ENCODE measurements at regions not wholly inside any gene's neighbourhood (a gene's known extent, or its start where the extent isn't known, plus 50 kb on each side); places are given as distances from the start of the nearest gene placed in this dataset.

GRCh38 chr11:11740836-11741235 is 100.9 kb upstream of the USP47 start:
- H3K4me1 ChIP-seq (ENCODE audit: control insufficient read depth, insufficient read depth, low read length, poor library complexity, severe bottlenecking), result no peaks in the 10 kb centered on the region
- no peak for DNase-seq
- no peak overlapping the region for H3K4me3 ChIP-seq (ENCODE audit: insufficient read depth, low read depth, low read length, poor library complexity, severe bottlenecking)
- H3K9me3 ChIP-seq (ENCODE audit: control insufficient read depth, low read length), result no peaks in the 10 kb centered on the region
- H3K27me3 ChIP-seq (replicated peaks; ENCODE audit: control insufficient read depth, insufficient read depth, low read length, poor library complexity, severe bottlenecking), result no peaks in the 10 kb centered on the region
- no peak overlapping the region for H3K27ac ChIP-seq (ENCODE audit: insufficient read depth, low read length, poor library complexity, severe bottlenecking)
- no peaks in the 10 kb centered on the region for H3K36me3 ChIP-seq (ENCODE audit: control insufficient read depth, insufficient read depth, low read length)

DNA sequence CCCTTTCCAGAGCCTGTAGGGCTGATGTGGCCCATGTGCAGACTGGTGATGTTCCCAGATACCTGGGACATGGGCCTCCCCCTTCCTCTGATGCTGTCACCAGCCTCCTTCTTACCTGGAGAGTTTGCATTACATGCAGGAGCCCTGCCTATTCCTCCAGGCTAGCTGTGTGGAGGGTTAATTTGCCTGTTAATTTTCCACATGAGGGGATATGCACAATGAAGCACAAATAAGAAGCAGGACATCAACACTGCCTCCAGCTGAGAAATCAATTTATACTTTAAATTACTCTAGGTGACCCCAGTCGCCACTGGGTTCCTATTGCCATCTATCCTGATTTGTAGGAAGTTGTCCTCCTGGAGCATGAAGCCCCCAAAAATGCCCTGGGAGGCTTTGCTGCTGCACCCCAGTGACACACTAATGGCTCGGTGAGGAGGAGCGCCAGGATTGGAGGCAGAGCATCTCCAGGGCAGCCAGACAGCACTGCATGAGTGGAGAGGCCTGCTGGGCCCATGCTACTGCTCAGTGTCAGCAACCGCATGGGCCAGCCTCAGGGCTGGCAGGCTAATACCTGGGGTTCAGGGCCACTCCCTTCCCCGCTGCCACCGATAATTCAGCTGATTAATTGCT is 101.6 kb upstream of the USP47 start:
- DNase-seq, result no peak
- Histone ChIP-seq H3K36me3 (ENCODE audit: control insufficient read depth, insufficient read depth, low read length) (no peaks in the 10 kb centered on the region), H3K4me1 (ENCODE audit: control insufficient read depth, insufficient read depth, low read length, poor library complexity, severe bottlenecking) (no peaks in the 10 kb centered on the region), H3K27me3 (replicated peaks; ENCODE audit: control insufficient read depth, insufficient read depth, low read length, poor library complexity, severe bottlenecking) (no peaks in the 10 kb centered on the region), H3K4me3 (ENCODE audit: insufficient read depth, low read depth, low read length, poor library complexity, severe bottlenecking) (no peak overlapping the region), H3K27ac (ENCODE audit: insufficient read depth, low read length, poor library complexity, severe bottlenecking) (no peak overlapping the region), H3K9me3 (ENCODE audit: control insufficient read depth, low read length) (no peaks in the 10 kb centered on the region)

- H3K4me1 ChIP-seq (ENCODE audit: control insufficient read depth, insufficient read depth, low read length, poor library complexity, severe bottlenecking), result no peaks in the 10 kb centered on the region
- H3K27me3 ChIP-seq (replicated peaks; ENCODE audit: control insufficient read depth, insufficient read depth, low read length, poor library complexity, severe bottlenecking), result no peaks in the 10 kb centered on the region
- H3K27ac ChIP-seq (ENCODE audit: insufficient read depth, low read length, poor library complexity, severe bottlenecking), result no peak overlapping the region
- no peaks in the 10 kb centered on the region for H3K9me3 ChIP-seq (ENCODE audit: control insufficient read depth, low read length)
- no peak for DNase-seq
- no peak overlapping the region for H3K4me3 ChIP-seq (ENCODE audit: insufficient read depth, low read depth, low read length, poor library complexity, severe bottlenecking)
- H3K36me3 ChIP-seq (ENCODE audit: control insufficient read depth, insufficient read depth, low read length), result no peaks in the 10 kb centered on the region
Observed at GRCh38 chr11:11738370-11738769, 103.4 kb upstream of the USP47 start.

DNA sequence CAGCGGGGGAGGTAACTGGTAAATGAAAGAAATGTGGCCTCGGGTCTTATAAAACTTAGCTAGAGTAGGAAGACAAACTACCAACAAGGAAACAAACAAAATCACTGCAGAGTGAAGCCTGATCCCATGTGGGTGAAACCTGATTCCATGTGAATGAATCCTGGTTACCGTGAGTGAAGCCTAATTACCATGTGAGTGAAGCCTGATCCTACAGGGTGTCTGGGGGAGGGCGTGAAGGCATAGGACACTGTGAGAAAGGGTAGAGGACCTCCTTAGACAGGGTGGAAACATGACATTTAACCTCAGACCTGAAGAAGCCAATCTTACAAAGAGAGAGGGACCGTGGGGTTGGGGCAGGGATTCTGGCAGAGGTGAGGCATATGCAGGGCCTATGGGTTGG is 106.2 kb upstream of the USP47 start:
- Histone ChIP-seq H3K4me3 (ENCODE audit: insufficient read depth, low read depth, low read length, poor library complexity, severe bottlenecking) (no peak overlapping the region), H3K27ac (ENCODE audit: insufficient read depth, low read length, poor library complexity, severe bottlenecking) (no peak overlapping the region), H3K36me3 (ENCODE audit: control insufficient read depth, insufficient read depth, low read length) (no peaks in the 10 kb centered on the region), H3K9me3 (ENCODE audit: control insufficient read depth, low read length) (no peaks in the 10 kb centered on the region), H3K4me1 (ENCODE audit: control insufficient read depth, insufficient read depth, low read length, poor library complexity, severe bottlenecking) (no peaks in the 10 kb centered on the region), H3K27me3 (replicated peaks; ENCODE audit: control insufficient read depth, insufficient read depth, low read length, poor library complexity, severe bottlenecking) (no peaks in the 10 kb centered on the region)
- no peak for DNase-seq

GRCh38 chr11:11733246-11733747 is 108.5 kb upstream of the USP47 start:
- Histone ChIP-seq H3K4me1 (ENCODE audit: control insufficient read depth, insufficient read depth, low read length, poor library complexity, severe bottlenecking) (no peaks in the 10 kb centered on the region), H3K9me3 (ENCODE audit: control insufficient read depth, low read length) (no peaks in the 10 kb centered on the region), H3K4me3 (ENCODE audit: insufficient read depth, low read depth, low read length, poor library complexity, severe bottlenecking) (no peak overlapping the region), H3K27me3 (replicated peaks; ENCODE audit: control insufficient read depth, insufficient read depth, low read length, poor library complexity, severe bottlenecking) (no peaks in the 10 kb centered on the region), H3K36me3 (ENCODE audit: control insufficient read depth, insufficient read depth, low read length) (no peaks in the 10 kb centered on the region), H3K27ac (ENCODE audit: insufficient read depth, low read length, poor library complexity, severe bottlenecking) (no peak overlapping the region)
- DNase-seq, result no peak

DNA sequence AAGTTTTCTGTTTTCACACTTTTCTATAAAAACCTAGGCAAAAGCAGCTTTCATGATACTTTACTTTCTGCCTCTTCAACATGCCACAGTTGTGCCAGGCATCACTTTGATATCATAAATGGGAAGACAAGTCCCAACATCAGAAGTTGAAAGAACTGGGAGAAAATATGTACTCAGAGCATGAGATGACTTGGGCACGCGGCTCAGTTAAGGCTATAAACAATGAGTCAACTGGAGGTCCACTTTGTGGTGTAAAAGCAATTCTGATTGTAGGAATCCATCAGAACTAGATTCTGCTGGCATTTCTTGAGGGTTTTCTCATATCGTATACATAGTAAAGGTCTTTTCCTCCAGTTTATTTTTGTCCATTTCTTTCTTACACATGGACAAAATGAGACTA is 109.7 kb upstream of the USP47 start:
- Histone ChIP-seq H3K4me1 (ENCODE audit: control insufficient read depth, insufficient read depth, low read length, poor library complexity, severe bottlenecking) (no peaks in the 10 kb centered on the region), H3K27ac (ENCODE audit: insufficient read depth, low read length, poor library complexity, severe bottlenecking) (no peak overlapping the region), H3K4me3 (ENCODE audit: insufficient read depth, low read depth, low read length, poor library complexity, severe bottlenecking) (no peak overlapping the region), H3K27me3 (replicated peaks; ENCODE audit: control insufficient read depth, insufficient read depth, low read length, poor library complexity, severe bottlenecking) (no peaks in the 10 kb centered on the region), H3K36me3 (ENCODE audit: control insufficient read depth, insufficient read depth, low read length) (no peaks in the 10 kb centered on the region), H3K9me3 (ENCODE audit: control insufficient read depth, low read length) (no peaks in the 10 kb centered on the region)
- DNase-seq, result no peak

DNA sequence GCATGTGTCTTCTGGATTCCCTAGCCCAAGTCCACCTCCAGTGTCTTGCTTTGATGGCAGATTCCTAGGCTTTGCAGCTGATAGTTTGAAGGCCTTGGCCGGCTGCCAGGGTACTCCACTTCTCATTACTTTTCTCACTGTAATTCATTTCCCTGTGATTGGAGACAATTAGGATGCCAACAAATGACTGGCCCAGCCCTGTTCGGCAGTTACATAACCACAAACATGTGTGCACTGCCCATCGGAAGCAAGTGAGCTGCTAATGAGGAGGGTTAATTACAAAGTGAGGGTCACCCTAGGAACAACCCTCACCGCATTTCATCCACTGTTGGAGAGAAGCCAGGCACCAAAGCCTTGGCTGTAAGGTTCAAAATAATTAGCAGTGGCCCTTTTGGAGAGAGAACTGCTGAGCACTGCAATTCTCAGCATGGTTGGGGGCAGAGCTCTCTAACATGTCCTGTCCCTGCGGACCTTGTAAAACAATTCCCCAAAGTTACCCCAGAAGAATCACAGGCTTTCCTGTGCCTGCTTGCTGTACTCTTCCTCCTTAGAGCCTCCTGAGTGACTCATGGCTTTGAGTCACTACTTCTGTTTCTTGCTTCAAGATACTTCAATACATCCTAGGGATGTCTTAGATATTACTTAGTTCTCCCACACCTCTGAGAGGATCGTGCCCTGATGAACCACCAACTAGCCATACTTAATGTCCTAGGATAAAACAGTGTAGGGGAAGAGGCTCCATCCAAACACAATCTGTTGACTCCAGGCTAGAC is 109.7 kb upstream of the GALNT18 start:
- no peak overlapping the region for H3K27ac ChIP-seq (ENCODE audit: insufficient read depth, low read length, poor library complexity, severe bottlenecking)
- H3K9me3 ChIP-seq (ENCODE audit: control insufficient read depth, low read length), result no peaks in the 10 kb centered on the region
- H3K4me1 ChIP-seq (ENCODE audit: control insufficient read depth, insufficient read depth, low read length, poor library complexity, severe bottlenecking), result no peaks in the 10 kb centered on the region
- no peaks in the 10 kb centered on the region for H3K36me3 ChIP-seq (ENCODE audit: control insufficient read depth, insufficient read depth, low read length)
- no peak for DNase-seq
- no peak overlapping the region for H3K4me3 ChIP-seq (ENCODE audit: insufficient read depth, low read depth, low read length, poor library complexity, severe bottlenecking)
- no peaks in the 10 kb centered on the region for H3K27me3 ChIP-seq (replicated peaks; ENCODE audit: control insufficient read depth, insufficient read depth, low read length, poor library complexity, severe bottlenecking)

GRCh38 chr11:11728386-11728785 is 106.6 kb upstream of the GALNT18 start:
- no peak for DNase-seq
- Histone ChIP-seq H3K27ac (ENCODE audit: insufficient read depth, low read length, poor library complexity, severe bottlenecking) (no peak overlapping the region), H3K4me1 (ENCODE audit: control insufficient read depth, insufficient read depth, low read length, poor library complexity, severe bottlenecking) (no peaks in the 10 kb centered on the region), H3K9me3 (ENCODE audit: control insufficient read depth, low read length) (no peaks in the 10 kb centered on the region), H3K36me3 (ENCODE audit: control insufficient read depth, insufficient read depth, low read length) (no peaks in the 10 kb centered on the region), H3K4me3 (ENCODE audit: insufficient read depth, low read depth, low read length, poor library complexity, severe bottlenecking) (no peak overlapping the region), H3K27me3 (replicated peaks; ENCODE audit: control insufficient read depth, insufficient read depth, low read length, poor library complexity, severe bottlenecking) (peaks cover 3% of the 10 kb centered on the region)

DNA sequence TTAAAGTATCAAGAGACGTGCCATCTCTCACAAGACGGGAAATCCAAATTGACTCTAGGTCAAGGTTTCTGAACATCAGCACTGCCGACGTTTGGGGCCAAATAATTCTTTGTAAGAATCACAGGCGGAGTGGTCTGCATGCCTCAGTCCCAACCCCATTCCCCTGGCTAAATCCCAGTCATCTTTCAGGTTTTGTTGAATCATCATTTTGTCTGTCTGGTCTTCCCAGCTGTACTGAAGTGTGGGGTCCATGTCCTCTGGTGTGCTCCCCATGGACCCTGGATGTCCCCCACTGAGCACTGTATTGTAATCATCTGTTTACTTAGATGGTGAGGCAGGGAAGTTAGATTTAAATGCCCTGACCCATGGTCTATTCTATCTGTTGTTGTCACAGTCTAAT is 103.6 kb upstream of the GALNT18 start:
- H3K4me3 ChIP-seq (ENCODE audit: insufficient read depth, low read depth, low read length, poor library complexity, severe bottlenecking), result no peak overlapping the region
- H3K36me3 ChIP-seq (ENCODE audit: control insufficient read depth, insufficient read depth, low read length), result no peaks in the 10 kb centered on the region
- H3K9me3 ChIP-seq (ENCODE audit: control insufficient read depth, low read length), result no peaks in the 10 kb centered on the region
- no peak for DNase-seq
- no peaks in the 10 kb centered on the region for H3K4me1 ChIP-seq (ENCODE audit: control insufficient read depth, insufficient read depth, low read length, poor library complexity, severe bottlenecking)
- peaks cover 3% of the 10 kb centered on the region for H3K27me3 ChIP-seq (replicated peaks; ENCODE audit: control insufficient read depth, insufficient read depth, low read length, poor library complexity, severe bottlenecking)
- H3K27ac ChIP-seq (ENCODE audit: insufficient read depth, low read length, poor library complexity, severe bottlenecking), result no peak overlapping the region

- H3K27me3 ChIP-seq (replicated peaks; ENCODE audit: control insufficient read depth, insufficient read depth, low read length, poor library complexity, severe bottlenecking), result peaks cover 3% of the 10 kb centered on the region
- H3K27ac ChIP-seq (ENCODE audit: insufficient read depth, low read length, poor library complexity, severe bottlenecking), result no peak overlapping the region
- DNase-seq, result no peak
- H3K36me3 ChIP-seq (ENCODE audit: control insufficient read depth, insufficient read depth, low read length), result no peaks in the 10 kb centered on the region
- H3K4me3 ChIP-seq (ENCODE audit: insufficient read depth, low read depth, low read length, poor library complexity, severe bottlenecking), result no peak overlapping the region
- H3K4me1 ChIP-seq (ENCODE audit: control insufficient read depth, insufficient read depth, low read length, poor library complexity, severe bottlenecking), result no peaks in the 10 kb centered on the region
- H3K9me3 ChIP-seq (ENCODE audit: control insufficient read depth, low read length), result no peaks in the 10 kb centered on the region
Observed at GRCh38 chr11:11724994-11725393, 103.2 kb upstream of the GALNT18 start.

Data from effector memory CD4-positive, alpha-beta T cell (primary cell).